Body of pancreas (tissue), 4 donors: ENCODE measurements at regions not wholly inside any gene's neighbourhood (a gene's known extent, or its start where the extent isn't known, plus 50 kb on each side); places are given as distances from the start of the nearest gene placed in this dataset.

Experiments
- CTCF ChIP-seq, 7 experiments: fragments of 450-650 bp in 4 of 7; fragments of 200-600 bp in 3 of 7; sonication (generic) in 3 of 7; IDR thresholded peaks; one replicate each; pipeline ENCODE4 v1.5.1; 2016 to 2019; ENCODE audit warnings: antibody characterized with exemption in 7 of 7
- POLR2A ChIP-seq, 3 donors: fragments of 450-650 bp; IDR thresholded peaks; one replicate each; pipeline ENCODE4 v1.6.1; 2016; ENCODE audit warnings: antibody characterized with exemption in 3 of 3, mild to moderate bottlenecking in 2 of 3

- TF ChIP-seq POLR2A (IDR thresholded peaks at IDR 0.05) (no peak), CTCF (IDR thresholded peaks at IDR 0.05) (no peak)
Measured at GRCh38 chr5:85488295-85488694, 1103.6 kb upstream of the EDIL3 start.
